Fibroblast of the aortic adventitia (primary cell): ENCODE measurements at regions not wholly inside any gene's neighbourhood (a gene's known extent, or its start where the extent isn't known, plus 50 kb on each side); places are given as distances from the start of the nearest gene placed in this dataset.

ENCODE experiments used
- DNase-seq: peaks from one replicate; pipeline ENCODE4 v3.0.0-alpha.2; 2010; ENCODE audit warnings: low read depth
- H3K4me3 ChIP-seq: 2 replicates; pipeline ENCODE4 v1.5.1; 2011; ENCODE audit warnings: low read depth, mild to moderate bottlenecking, control low read depth, low read length, moderate library complexity
- TF ChIP-seq, protein P1 (sequence below): IDR thresholded peaks from 2 replicates; pipeline ENCODE4 v1.5.1; 2011; ENCODE audit warnings: mild to moderate bottlenecking, low read length, control low read depth, inconsistent platforms; ENCODE audit not compliant: insufficient read depth

DNA sequence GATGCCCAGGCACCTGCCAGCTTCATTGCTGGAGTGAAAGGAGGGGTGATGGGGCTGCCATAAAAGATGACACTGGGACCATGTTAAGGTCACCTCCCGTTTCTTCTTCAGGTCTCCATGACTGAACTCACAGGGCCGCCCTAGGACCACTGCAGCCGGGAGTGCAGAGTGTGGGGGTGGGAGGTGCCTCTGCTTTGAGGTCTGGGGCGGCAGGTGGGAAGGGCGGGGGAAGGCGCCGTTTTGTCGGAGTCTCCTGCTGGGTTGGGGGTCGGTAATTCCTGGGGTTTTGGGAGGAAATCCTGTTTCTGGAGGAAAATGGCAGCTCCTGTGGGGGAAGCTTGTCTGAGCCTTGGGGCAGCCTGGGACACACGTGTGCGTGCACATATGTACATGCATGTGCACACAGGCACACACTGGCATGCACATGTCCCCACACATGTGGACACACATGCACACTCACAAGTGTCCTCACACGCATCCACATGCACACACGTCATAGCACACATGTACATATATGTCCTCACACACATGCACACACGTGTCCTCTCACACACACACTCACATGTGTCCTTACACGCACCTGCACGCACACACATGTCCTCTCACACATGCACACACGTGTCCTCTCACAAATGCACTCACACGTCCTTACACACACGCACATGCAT, 990.9 kb downstream of the BRD1 start:
- TF ChIP-seq, protein P1, sequence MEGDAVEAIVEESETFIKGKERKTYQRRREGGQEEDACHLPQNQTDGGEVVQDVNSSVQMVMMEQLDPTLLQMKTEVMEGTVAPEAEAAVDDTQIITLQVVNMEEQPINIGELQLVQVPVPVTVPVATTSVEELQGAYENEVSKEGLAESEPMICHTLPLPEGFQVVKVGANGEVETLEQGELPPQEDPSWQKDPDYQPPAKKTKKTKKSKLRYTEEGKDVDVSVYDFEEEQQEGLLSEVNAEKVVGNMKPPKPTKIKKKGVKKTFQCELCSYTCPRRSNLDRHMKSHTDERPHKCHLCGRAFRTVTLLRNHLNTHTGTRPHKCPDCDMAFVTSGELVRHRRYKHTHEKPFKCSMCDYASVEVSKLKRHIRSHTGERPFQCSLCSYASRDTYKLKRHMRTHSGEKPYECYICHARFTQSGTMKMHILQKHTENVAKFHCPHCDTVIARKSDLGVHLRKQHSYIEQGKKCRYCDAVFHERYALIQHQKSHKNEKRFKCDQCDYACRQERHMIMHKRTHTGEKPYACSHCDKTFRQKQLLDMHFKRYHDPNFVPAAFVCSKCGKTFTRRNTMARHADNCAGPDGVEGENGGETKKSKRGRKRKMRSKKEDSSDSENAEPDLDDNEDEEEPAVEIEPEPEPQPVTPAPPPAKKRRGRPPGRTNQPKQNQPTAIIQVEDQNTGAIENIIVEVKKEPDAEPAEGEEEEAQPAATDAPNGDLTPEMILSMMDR = no peak
- DNase-seq = no peak
- no peak overlapping the region for H3K4me3 ChIP-seq

- no peak overlapping the region for H3K4me3 ChIP-seq
- TF ChIP-seq, protein P1 = no peak
- DNase-seq = no peak
Observed at GRCh38 chr22:48835857-48836672, 991.6 kb downstream of the BRD1 start.

DNA sequence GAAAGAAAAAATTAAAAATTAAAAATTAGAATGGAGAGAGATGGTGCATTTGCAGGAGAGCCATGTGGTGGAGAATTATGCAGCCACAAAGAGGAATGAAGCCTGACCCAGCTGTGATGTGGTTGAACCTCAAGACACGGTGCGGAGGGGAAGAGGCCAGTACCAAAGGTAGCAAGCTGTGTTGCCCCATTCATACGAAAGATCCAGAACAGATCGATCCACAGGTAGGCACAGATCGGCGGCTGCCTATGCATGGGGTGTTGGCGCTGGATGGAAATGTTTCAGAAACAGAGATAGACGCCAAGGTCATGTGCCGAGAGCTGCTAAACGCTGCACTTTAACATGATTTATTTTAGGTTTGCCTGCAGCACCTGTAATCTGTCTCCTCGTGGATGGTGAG, 992.3 kb downstream of the BRD1 start:
- TF ChIP-seq, protein P1 = no peak
- no peak overlapping the region for H3K4me3 ChIP-seq
- DNase-seq = no peak

GRCh38 chr22:48834404-48834803, 993.3 kb downstream of the BRD1 start:
- DNase-seq = no peak
- TF ChIP-seq, protein P1 = no peak

GRCh38 chr22:48832592-48832991, 995.1 kb downstream of the BRD1 start:
- no peak for DNase-seq
- H3K4me3 ChIP-seq = no peak overlapping the region
- TF ChIP-seq, protein P1 = no peak

More at GRCh38 chr22:48834404-48834803, 993.3 kb downstream of the BRD1 start:
- H3K4me3 ChIP-seq = no peak overlapping the region

- no peak overlapping the region for H3K4me3 ChIP-seq
- DNase-seq = no peak
- TF ChIP-seq, protein P1 = no peak
Observed at GRCh38 chr22:48829908-48830307, 997.8 kb downstream of the BRD1 start.
